GM12864 (cell line): ENCODE measurements at regions not wholly inside any gene's neighbourhood (a gene's known extent, or its start where the extent isn't known, plus 50 kb on each side); places are given as distances from the start of the nearest gene placed in this dataset.

ENCODE experiments used
- DNase-seq: peaks from one replicate; pipeline ENCODE4 v3.0.0-alpha.2; 2011; ENCODE audit warnings: low read depth
- H3K4me3 ChIP-seq: 2 replicates; pipeline ENCODE4 v1.5.1; 2011; ENCODE audit warnings: mild to moderate bottlenecking, low read depth, low read length, control low read depth
- TF ChIP-seq, protein P1 (sequence below): IDR thresholded peaks from 2 replicates; pipeline ENCODE4 v1.5.1; 2011; ENCODE audit warnings: low read depth, mild to moderate bottlenecking, moderate library complexity, low read length, control low read depth, inconsistent platforms; ENCODE audit errors: missing control alignments

GRCh38 chr5:125276096-125276495, 529.7 kb upstream of the ZNF608 start:
- TF ChIP-seq, protein P1, sequence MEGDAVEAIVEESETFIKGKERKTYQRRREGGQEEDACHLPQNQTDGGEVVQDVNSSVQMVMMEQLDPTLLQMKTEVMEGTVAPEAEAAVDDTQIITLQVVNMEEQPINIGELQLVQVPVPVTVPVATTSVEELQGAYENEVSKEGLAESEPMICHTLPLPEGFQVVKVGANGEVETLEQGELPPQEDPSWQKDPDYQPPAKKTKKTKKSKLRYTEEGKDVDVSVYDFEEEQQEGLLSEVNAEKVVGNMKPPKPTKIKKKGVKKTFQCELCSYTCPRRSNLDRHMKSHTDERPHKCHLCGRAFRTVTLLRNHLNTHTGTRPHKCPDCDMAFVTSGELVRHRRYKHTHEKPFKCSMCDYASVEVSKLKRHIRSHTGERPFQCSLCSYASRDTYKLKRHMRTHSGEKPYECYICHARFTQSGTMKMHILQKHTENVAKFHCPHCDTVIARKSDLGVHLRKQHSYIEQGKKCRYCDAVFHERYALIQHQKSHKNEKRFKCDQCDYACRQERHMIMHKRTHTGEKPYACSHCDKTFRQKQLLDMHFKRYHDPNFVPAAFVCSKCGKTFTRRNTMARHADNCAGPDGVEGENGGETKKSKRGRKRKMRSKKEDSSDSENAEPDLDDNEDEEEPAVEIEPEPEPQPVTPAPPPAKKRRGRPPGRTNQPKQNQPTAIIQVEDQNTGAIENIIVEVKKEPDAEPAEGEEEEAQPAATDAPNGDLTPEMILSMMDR, result no peak
- no peak overlapping the region for H3K4me3 ChIP-seq
- DNase-seq, result no peak

DNA sequence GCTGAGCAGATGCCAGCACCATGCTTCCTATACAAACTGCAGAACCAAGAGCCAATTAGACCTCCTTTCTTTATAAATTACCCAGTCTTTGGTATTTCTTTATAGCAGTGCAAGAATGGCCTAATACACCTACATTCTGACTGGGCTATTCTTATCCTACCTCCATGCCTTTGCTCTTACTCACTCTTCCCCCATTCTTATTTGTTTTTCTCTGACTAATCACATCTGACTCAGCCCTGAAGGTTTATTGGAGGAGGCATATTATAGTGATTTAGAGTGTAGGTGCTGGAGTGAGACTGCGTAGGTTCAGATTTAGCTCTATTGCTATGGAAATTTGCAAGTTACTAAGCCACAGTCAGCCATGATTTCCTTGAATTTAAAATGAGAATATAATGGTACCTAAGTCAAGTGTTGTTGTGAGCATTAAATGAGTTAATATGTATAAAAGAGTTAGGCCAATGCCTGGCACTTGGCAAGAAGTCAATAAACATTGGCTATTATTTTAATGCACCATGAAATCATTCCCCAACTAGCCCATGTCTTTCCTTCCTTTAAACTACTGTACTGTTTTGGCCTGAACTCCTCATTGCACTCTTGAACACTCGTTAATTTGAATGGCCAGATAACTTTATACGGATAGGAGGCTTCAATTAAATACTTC, 531.2 kb upstream of the ZNF608 start:
- H3K4me3 ChIP-seq, result no peak overlapping the region
- no peak for DNase-seq
- TF ChIP-seq, protein P1, result no peak

GRCh38 chr5:125278711-125279110, 532.3 kb upstream of the ZNF608 start:
- TF ChIP-seq, protein P1, result no peak
- no peak overlapping the region for H3K4me3 ChIP-seq
- no peak for DNase-seq

- TF ChIP-seq, protein P1, result no peak
- H3K4me3 ChIP-seq, result no peak overlapping the region
- no peak for DNase-seq
These were observed 535.2 kb upstream of the ZNF608 start for GRCh38 chr5:125281667-125282066.

DNA sequence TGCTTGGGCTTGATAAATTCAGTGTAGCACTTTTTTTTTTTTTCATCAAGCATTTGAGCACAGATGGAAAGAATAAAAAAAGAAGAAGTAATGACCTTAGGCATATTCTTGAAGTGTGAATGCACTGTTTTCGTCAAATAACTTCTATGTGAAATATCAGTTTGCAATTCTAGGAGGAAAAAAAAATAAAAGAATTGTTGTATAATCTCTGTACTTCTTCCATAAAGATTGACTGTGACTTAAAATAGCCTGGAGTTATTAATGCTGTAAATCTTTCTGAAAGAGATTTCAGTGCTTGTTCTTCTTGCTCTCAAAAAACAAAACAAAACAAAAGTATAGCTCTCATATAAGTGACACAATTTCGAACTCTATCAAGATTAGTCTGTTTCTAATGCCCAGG, 536.9 kb upstream of the ZNF608 start:
- TF ChIP-seq, protein P1, result no peak

GRCh38 chr5:125286271-125286670, 539.8 kb upstream of the ZNF608 start:
- TF ChIP-seq, protein P1, result no peak
- DNase-seq, result no peak
- no peak overlapping the region for H3K4me3 ChIP-seq

More for the DNA sequence above, 536.9 kb upstream of the ZNF608 start:
- no peak for DNase-seq
- H3K4me3 ChIP-seq, result no peak overlapping the region

DNA sequence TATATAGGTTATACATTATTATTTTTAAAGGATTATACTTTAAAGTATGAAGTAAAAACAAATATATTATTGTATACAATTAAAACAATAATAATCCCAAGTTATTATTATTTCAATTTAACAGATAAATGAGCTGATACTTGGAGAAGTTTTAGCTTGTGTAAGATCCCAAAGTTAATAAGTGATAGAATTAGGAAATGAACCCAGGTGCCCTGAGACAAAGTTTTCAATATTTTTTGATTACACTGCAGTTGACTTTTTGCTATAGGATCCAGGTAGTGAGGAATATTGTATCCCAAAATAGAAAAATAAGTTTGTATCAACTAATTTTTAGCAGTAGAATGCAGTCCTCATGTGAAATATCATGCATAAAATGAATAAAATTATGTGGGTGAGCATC, 543.2 kb upstream of the ZNF608 start:
- DNase-seq, result no peak
- H3K4me3 ChIP-seq, result no peak overlapping the region
- TF ChIP-seq, protein P1, result no peak
